DLD1 (cell line): ENCODE measurements at regions not wholly inside any gene's neighbourhood (a gene's known extent, or its start where the extent isn't known, plus 50 kb on each side); places are given as distances from the start of the nearest gene placed in this dataset.
"Not testable (repeated sequence)": the region's sequence is repeated elsewhere in the genome, so short reads cannot be mapped to it uniquely, and the experiment has no call there.

Source experiments
- in situ Hi-C: cut with HindIII; loops from 2 replicates; pipeline ENCODE4 v1.10.0; 2017; ENCODE audit warnings: low sequenced_read_pairs

GRCh38 chr2:67614454-67614853, 217.3 kb downstream of the ETAA1 start:
- in situ Hi-C loops, result no loop called here

DNA sequence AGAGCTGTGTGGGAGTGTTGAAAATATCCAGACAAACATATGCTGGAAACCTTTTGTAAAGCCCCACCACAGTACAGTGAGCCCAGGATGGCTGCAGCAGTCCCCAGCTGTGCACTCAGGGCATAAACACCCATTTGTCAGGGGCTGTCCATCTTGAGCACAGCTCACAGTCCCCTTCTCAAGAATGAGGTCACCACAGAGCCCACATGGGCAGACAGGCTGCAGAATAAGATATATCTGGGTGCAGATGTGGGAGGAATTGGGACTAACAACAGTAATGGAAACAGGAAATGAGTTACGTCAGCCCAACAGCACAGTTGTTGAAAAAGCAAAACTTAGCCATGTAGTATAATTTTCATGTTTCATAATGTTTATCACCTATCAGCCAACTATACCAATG, 219.6 kb downstream of the ETAA1 start:
- in situ Hi-C loops, result no loop called here

GRCh38 chr2:67619204-67619603, 222.1 kb downstream of the ETAA1 start:
- in situ Hi-C loops, result no loop called here

- in situ Hi-C loops, result not testable (repeated sequence)
Observed at GRCh38 chr2:67623741-67624140, 226.6 kb downstream of the ETAA1 start.

DNA sequence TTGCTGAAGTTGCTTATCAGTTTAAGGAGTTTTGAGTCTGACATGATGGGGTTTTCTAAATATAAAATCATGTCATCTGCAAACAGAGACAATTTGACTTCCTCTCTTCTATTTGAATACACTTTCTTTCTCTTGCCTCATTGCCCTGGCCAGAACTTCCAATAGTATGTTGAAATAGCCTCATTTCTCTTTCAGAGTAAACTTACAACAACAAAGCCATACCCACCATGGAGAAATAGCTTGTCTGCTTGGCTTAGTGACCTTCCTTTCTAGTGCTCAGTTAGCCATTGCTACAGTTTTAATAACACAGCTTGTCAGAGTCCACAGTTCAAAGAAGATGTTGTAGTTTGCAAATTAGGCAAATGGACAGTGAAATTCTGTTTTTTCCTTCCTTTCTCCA, 228.0 kb downstream of the ETAA1 start:
- in situ Hi-C loops, result no loop called here

DNA sequence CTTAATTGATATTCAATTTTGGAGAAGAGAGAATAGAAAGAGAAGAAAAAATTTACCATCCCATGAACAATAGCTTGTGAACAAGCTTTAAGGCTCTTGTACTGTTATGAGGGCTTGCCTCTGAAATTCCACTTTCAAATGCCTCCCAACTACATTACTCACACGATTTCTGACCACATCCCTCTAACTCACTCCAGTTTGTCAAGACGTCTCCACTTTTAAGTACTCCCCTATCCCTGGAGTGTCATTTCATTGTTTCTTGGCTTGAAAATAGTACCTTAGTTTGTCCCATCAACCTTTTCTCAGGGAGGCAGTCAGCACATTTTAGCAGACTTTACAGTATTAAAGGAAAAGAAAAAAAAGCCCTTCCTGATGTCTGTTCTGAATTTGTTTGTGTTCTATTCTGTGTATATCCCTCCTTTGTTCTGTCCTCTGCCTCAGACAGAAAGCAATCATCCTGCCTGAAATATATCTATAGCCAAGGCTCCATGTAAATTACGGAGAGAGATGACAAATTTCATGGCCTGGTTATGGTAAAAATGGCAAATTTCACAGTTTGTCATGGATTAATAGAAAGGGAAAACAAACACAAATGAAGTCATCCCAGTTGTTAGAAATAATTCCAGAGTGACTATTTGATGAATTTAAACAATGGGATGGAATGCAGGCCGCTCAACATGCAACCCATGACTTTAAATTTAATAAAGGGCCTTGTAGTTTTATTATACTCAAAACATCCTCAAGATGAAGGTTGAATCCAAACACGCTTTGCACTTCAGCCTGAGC, 228.8 kb downstream of the ETAA1 start:
- in situ Hi-C loops, result no loop called here

- in situ Hi-C loops, result no loop called here
Observed at GRCh38 chr2:67626656-67627055, 229.5 kb downstream of the ETAA1 start.

GRCh38 chr2:67627456-67628207, 230.5 kb downstream of the ETAA1 start:
- in situ Hi-C loops, result no loop called here

DNA sequence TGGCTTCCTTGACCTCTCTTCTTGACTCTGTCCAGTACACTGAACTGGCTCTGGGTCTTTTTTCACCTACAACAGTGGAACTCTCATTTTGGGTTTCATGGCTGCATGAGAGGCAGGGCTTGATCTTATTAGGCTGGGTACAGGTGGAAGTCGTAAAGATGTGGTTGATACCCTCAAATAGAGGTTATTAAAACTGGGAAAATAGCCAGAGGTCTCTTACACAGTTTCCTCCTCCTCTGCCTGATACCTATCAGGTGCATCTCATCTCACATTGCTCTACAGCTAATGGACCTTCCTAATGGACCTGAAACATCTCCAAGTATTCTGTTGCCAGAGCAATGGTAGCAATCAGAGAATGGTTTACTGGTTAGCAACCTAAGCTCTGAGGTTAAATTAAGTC, 231.8 kb downstream of the ETAA1 start:
- in situ Hi-C loops, result no loop called here

DNA sequence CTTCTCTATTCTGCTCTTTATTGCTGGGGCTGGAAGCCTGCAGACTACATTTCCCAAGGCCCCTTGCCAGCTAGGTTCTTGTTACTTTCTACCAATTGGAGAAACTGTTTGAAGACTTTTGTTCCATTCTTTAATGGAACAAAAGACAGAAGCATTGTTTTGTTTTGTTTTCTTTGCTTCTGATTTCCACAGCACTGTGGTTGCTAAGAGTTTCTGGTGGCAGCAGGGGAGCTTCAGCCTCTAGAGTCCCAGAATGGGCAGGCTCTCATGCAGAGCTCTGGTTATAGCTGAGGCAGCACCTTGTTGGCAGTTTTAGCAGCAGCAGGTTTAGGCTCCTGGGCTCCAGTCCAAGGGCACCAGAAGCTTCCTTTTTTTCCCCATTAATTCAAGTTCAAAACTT, 234.3 kb downstream of the ETAA1 start:
- in situ Hi-C loops, result no loop called here

GRCh38 chr2:67633212-67633856, 236.2 kb downstream of the ETAA1 start:
- in situ Hi-C loops, result no loop called here

- in situ Hi-C loops, result no loop called here
Observed at GRCh38 chr2:67638146-67638545, 241.0 kb downstream of the ETAA1 start.

DNA sequence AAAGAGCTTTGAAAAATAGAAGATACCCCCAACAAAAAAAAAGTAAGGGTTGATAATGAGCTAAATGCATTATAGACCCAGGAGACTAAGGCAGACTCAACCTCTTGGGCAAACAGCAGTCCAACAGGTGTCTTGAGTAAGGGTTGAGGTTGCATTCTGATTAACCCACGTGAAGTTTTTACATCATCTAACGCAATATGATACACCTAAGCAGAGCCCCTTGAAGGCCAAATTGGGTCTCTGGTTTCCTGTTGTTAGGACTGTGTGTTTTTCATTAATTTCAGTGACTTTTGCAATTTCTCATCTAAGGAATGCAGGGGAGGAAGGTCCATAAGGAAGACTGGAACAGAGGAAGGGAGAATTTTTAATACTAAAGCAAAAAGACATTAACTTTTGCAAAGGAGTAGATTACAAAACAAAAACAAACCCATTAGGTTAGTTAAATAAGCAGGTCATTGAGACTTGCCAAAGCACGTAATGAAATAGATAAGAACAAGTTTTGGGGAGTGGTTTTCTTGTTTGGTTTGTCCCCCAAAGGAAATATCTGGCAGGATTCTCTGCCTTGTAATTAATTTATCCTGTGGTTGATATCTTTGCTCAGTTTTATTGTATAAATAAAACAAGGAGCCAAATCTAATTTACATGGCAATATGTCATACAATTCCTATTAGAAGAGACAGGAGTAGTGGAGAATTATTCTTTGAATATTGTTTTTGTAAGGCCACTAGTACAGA, 244.3 kb downstream of the ETAA1 start:
- in situ Hi-C loops, result no loop called here

DNA sequence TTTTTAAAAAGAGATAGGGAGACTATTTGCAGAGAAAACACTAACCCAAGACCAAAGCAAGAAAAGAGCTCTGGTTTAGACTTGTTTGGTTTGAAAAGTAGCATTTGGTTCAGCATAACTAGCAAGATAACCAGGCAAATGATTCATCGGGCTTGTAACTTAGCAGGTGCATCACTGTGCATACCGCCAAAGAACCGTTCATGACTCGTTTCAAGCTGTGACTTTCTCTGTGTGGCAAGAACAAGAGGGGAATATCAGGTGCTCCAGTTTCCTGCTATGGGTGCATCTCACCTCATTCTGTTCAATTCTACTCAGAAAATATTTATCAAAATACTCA, 244.9 kb downstream of the ETAA1 start:
- in situ Hi-C loops, result no loop called here

- in situ Hi-C loops, result no loop called here
Observed at GRCh38 chr2:67642961-67643360, 245.8 kb downstream of the ETAA1 start.

GRCh38 chr2:67645280-67646138, 248.4 kb downstream of the ETAA1 start:
- in situ Hi-C loops, result no loop called here

DNA sequence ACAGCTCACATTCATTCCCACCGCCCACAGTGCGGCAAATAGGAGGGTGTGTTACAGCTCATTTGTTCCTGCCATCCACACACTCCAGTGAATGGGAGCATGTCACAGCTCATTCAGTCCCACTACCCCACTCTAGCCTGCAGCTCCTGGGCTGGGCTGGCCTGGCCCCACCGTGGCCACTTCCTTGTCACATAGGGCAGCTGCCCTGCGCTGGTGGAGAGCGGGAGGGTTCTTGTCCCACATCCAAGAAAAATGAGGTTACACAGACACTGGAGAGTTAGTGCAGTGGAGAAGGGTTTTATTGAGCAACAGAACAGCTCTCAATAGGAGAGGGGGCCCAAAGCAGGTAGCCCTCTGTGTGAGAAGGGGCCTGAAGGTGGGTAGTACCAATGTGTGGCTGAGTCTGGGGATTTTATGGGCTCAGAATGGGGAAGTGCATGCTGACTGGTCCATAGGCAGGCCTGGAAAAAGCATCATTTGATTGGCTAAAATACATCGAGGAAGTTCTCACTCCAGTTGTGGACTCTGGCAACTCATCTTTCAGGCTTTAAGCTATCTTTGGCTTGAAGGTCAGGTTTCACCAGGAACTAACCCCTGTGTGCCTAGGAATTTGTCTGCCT, 249.7 kb downstream of the ETAA1 start:
- in situ Hi-C loops, result no loop called here

DNA sequence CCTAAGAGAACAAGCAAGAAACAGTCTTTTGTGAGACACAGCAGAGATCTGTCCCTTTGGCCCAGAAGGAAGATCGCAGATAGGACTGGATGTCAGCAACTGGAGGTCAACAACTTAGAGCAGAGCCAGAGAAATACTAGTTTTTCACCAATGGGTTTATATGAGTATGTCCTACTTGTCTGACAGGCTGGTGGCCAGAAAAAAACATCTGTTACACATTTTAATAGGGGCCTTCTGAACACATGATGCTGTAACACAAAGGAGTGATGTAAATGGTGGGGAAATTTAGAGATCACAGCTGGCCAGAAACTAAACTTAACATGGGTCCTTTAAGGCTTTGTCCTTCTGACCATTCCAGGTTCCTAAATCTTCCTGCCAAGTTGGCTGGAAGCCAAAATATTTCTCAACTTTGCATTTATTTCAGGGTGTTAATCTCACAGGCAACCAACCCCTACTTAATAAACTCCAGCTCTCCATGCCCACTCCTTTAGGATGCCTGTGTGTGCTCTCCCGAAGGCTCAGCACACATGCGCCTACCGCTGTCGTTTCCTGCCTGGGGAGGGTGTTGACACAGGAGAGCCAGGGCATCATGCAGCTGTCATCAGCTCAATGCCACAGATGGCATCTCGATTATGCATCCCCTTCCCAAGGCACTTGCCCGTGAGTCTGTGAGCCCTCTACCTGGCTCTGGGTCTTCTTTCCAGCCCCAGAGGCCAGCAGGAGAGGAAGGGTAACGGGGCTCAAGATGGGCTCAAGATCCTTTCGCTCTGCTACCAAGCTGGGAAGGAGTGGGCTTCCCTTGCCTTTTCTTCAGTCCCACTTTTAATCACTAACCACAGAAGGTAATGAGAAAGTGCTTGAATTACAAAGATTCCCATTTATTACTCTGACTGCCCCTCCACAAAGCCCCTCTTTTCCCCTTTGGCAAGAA, 252.5 kb downstream of the ETAA1 start:
- in situ Hi-C loops, result no loop called here
